H1 (cell line): ENCODE measurements at regions not wholly inside any gene's neighbourhood (a gene's known extent, or its start where the extent isn't known, plus 50 kb on each side); places are given as distances from the start of the nearest gene placed in this dataset.

ENCODE experiments used
- CBX5 ChIP-seq: fragments of 300-800, 300-1000 bp; sonication (generic); IDR thresholded peaks from 2 replicates; pipeline ENCODE4 v1.7.1; 2016; ENCODE audit warnings: antibody characterized with exemption, low read length, low read depth
- CHD2 ChIP-seq: IDR thresholded peaks from 2 replicates; pipeline ENCODE4 v1.6.1; 2012; ENCODE audit warnings: low read length, improper control_type of control experiment
- HDAC2 ChIP-seq, 2 experiments: fragments of 300-600 bp in 1 of 2; sonication (generic) in 1 of 2; IDR thresholded peaks; 2 replicates each; pipeline ENCODE4 v1.6.1; 2011 to 2012; ENCODE audit warnings: low read depth in 2 of 2, low read length in 2 of 2, mild to moderate bottlenecking in 2 of 2, moderate library complexity in 2 of 2, borderline replicate concordance in 1 of 2, inconsistent platforms in 1 of 2
- KDM1A ChIP-seq: fragments of 200-600, 300-600 bp; sonication (generic); IDR thresholded peaks from 2 replicates; pipeline ENCODE4 v1.7.1; 2016; ENCODE audit warnings: mild to moderate bottlenecking, low read length, borderline replicate concordance
- ZNF274 ChIP-seq: IDR thresholded peaks from 2 replicates; pipeline ENCODE4 v1.7.0; 2012; ENCODE audit warnings: low read length, borderline replicate concordance; ENCODE audit errors: extremely low read depth
- TF ChIP-seq, protein P1 (sequence below): IDR thresholded peaks from 2 replicates; pipeline ENCODE4 v1.6.1; 2011; ENCODE audit warnings: low read length, improper control_type of control experiment

DNA sequence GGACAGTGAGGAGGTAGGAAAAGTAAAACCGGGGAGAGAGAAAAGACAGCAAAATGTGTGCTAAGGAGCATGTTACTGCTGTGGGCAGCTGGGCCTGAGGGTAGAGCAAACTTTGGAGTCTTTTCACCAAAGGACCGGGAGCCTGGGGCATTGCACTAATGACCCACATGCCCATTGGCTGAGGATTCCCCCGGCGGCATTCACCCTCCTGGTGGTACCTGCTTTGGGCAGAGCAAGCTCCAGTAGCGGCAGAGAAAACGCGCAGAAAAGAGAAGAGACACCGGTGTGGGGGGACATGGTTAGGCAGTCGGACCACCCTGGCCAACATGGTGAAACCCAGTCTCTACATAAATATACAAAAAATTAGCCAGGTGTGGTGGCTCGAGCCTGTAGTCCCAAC lies 83.4 kb upstream of the ESRRB start (continued):
- no peak for TF ChIP-seq HDAC2 (IDR thresholded peaks at IDR 0.05; ENCODE audit: borderline replicate concordance in 1 of 2, low read depth in 2 of 2, low read length in 2 of 2)
- no peak for TF ChIP-seq CBX5
- TF ChIP-seq, protein P1, sequence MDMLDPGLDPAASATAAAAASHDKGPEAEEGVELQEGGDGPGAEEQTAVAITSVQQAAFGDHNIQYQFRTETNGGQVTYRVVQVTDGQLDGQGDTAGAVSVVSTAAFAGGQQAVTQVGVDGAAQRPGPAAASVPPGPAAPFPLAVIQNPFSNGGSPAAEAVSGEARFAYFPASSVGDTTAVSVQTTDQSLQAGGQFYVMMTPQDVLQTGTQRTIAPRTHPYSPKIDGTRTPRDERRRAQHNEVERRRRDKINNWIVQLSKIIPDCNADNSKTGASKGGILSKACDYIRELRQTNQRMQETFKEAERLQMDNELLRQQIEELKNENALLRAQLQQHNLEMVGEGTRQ: no peak
- TF ChIP-seq KDM1A: no peak
- TF ChIP-seq ZNF274: no peak
- no peak for TF ChIP-seq CHD2
